Aorta (tissue), 5 donors: ENCODE measurements at regions not wholly inside any gene's neighbourhood (a gene's known extent, or its start where the extent isn't known, plus 50 kb on each side); places are given as distances from the start of the nearest gene placed in this dataset.
"Not testable (repeated sequence)": the region's sequence is repeated elsewhere in the genome, so short reads cannot be mapped to it uniquely, and the experiment has no call there.

Experiments used
- ATAC-seq: fragments of 200-7000 bp; cut with Tn5 transposase; one replicate; pipeline ENCODE4 v1.9.1; 2022; ENCODE audit warnings: moderate library complexity; ENCODE audit not compliant: low FRiP score
- DNase-seq, 2 donors: peaks; one replicate each; pipeline ENCODE4 v3.0.0-alpha.2; 2020
- H3K27ac ChIP-seq, 2 donors: one replicate each; pipeline ENCODE4 v1.5.1; 2013; ENCODE audit warnings: low read length in 2 of 2, mild to moderate bottlenecking in 2 of 2, moderate library complexity in 2 of 2, control low read depth in 1 of 2, inconsistent platforms in 1 of 2, low read depth in 1 of 2
- H3K27me3 ChIP-seq, 2 donors: one replicate each; pipeline ENCODE4 v1.6.1; 2013; ENCODE audit warnings: control low read depth in 1 of 2, low read length in 1 of 2, mild to moderate bottlenecking in 1 of 2, moderate library complexity in 1 of 2; ENCODE audit not compliant: insufficient read depth in 2 of 2, control insufficient read depth in 1 of 2
- H3K36me3 ChIP-seq, 2 donors: one replicate each; pipeline ENCODE4 v1.6.1; 2013; ENCODE audit warnings: control low read depth in 1 of 2, low read length in 1 of 2, mild to moderate bottlenecking in 1 of 2; ENCODE audit not compliant: insufficient read depth in 2 of 2, control insufficient read depth in 1 of 2
- H3K4me1 ChIP-seq, 2 donors: one replicate each; pipeline ENCODE4 v1.6.1; 2013; ENCODE audit warnings: low read length in 2 of 2, control low read depth in 1 of 2, mild to moderate bottlenecking in 1 of 2, moderate library complexity in 1 of 2; ENCODE audit not compliant: insufficient read depth in 2 of 2, control insufficient read depth in 1 of 2
- H3K4me3 ChIP-seq, 2 donors: one replicate each; pipeline ENCODE4 v1.5.1; 2013; ENCODE audit warnings: low read length in 2 of 2, control low read depth in 1 of 2, mild to moderate bottlenecking in 1 of 2
- H3K9me3 ChIP-seq: one replicate; pipeline ENCODE4 v1.6.1; 2013; ENCODE audit warnings: mild to moderate bottlenecking, low read length; ENCODE audit not compliant: control insufficient read depth
- WGBS, 2 donors: extraction: QIAGEN DNeasy Blood & Tissue Kit; methylation state at CpG; one replicate each; pipeline ENCODE4 v1.1.7; 2013; 5-methylcytosine and 5-hydroxymethylcytosine counted together
- intact Hi-C, 2 donors: fragments of 100-400 bp; cut with DNase I; formaldehyde crosslinking; loops; one replicate each; pipeline versions ENCODE4 v1.14.2 to v1.15.0; 2022
- donor health status: healthy with polysubstance abuse.
- donor health status: Bipolar disorder and iron deficiency.
- donor health status: DM: no; HTN: no; CAD: no.
- donor health status: DM: no; HTN: no; CAD: no.
- donor health status: DM: yes; HTN: yes; CAD: no.

DNA sequence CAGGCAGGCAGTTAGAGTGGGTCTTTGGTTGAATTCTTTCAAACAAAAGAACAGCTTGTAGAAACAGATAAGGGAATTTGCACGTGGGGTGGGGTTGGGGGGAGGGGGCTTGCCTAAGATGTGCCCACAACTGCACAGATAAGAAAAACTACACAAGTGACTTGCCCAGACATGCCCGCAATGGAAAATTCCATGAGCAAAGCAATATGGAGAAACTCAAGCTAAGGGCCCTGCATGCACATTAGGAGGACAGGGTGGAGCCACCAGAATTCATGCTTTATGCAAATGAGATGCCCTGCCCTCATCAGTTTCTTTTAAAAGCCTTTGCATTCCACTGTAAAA is 755.6 kb upstream of the MIR17HG start:
- ATAC-seq (no peak), DNase-seq (no peak)
- no peak overlapping the region for H3K4me3 ChIP-seq
- no peaks in the 10 kb centered on the region for H3K27me3 ChIP-seq
- no peaks in the 10 kb centered on the region for H3K36me3 ChIP-seq
- intact Hi-C loops = no loop called here
- no peak overlapping the region for H3K27ac ChIP-seq
- WGBS, 2 donors = 56 to 69% methylated on average over 2 of the region's 2 CpGs
- H3K9me3 ChIP-seq = no peaks in the 10 kb centered on the region
- H3K4me1 ChIP-seq = no peaks in the 10 kb centered on the region

DNA sequence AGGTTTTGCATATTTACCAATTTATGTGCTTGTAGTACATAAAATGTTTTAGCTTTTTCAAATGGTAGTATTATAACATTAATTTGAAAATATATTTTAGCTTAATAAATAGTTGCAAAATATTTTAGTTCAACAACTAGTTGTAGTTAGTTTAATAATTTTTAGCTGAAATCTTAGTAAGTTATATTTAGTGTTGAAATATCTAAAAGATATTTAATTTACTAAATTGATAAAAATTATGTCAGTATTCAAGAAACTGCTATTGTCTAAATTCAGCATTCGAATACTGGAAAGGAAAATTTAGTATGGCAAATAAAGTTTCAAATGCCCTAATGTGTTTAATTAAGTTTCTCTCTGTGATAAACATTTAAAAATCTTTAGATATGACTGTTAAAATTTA is 754.5 kb upstream of the MIR17HG start:
- H3K27me3 ChIP-seq = no peaks in the 10 kb centered on the region
- DNase-seq (no peak), ATAC-seq (no peak)
- intact Hi-C loops = no loop called here
- H3K4me3 ChIP-seq = no peak overlapping the region
- no peaks in the 10 kb centered on the region for H3K4me1 ChIP-seq
- no peaks in the 10 kb centered on the region for H3K36me3 ChIP-seq
- H3K9me3 ChIP-seq = no peaks in the 10 kb centered on the region
- WGBS, 2 donors = 83 to 89% methylated on average over 1 of the region's 1 CpG
- no peak overlapping the region for H3K27ac ChIP-seq

DNA sequence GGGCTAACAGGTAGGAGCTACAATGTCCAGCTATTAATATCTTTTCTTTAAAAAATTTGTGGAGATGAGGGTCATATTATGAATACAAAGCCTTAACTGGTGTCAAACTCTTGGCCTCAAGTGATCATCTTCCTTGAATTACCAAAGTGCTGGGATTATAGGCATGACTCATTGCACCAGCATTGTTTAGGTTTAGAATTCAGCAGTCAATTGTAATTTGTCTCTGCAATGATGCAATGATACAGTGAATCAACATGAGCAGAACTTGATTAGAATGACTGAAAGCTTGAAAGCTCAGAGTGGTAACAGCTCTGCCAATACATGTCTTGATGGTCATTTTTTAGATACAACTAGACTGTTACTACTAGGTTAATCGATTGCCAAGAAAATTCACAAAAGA is 752.8 kb upstream of the MIR17HG start:
- H3K27me3 ChIP-seq = no peaks in the 10 kb centered on the region
- 90 to 95% methylated on average over 1 of the region's 1 CpG for WGBS, 2 donors

DNA sequence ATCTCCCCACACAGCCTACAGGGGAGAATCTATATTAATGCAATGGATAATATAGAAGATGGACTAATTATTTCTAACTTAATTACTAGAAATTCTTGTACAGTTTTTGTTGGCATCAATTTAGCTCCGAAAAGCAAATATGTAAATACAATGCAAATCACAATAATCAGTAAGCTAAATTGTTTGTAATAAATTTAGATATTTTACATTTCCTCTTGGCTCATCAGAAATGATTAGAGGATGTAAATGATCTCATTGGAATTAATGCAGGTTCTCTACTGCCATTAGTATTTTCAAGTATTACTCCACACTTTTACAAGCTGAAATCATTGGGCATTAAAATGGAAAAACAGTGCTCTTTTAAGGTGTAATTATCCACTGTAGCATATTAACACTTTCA is 741.8 kb upstream of the MIR17HG start:
- Histone ChIP-seq H3K4me1 (peaks cover 0 to 1% of the 10 kb centered on the region in 2 donors), H3K9me3 (no peaks in the 10 kb centered on the region), H3K4me3 (no peak overlapping the region), H3K27me3 (no peaks in the 10 kb centered on the region), H3K36me3 (no peaks in the 10 kb centered on the region), H3K27ac (no peak overlapping the region)
- DNase-seq = no peak
- intact Hi-C loops = no loop called here
- WGBS, 2 donors = 85 to 100% methylated on average over 1 of the region's 1 CpG
- no peak for ATAC-seq

More for the DNA sequence above, 752.8 kb upstream of the MIR17HG start:
- no peaks in the 10 kb centered on the region for H3K9me3 ChIP-seq
- H3K4me1 ChIP-seq = no peaks in the 10 kb centered on the region
- no peak overlapping the region for H3K27ac ChIP-seq
- H3K36me3 ChIP-seq = no peaks in the 10 kb centered on the region
- no peak overlapping the region for H3K4me3 ChIP-seq
- intact Hi-C loops = no loop called here
- no peak for DNase-seq
- ATAC-seq = no peak

DNA sequence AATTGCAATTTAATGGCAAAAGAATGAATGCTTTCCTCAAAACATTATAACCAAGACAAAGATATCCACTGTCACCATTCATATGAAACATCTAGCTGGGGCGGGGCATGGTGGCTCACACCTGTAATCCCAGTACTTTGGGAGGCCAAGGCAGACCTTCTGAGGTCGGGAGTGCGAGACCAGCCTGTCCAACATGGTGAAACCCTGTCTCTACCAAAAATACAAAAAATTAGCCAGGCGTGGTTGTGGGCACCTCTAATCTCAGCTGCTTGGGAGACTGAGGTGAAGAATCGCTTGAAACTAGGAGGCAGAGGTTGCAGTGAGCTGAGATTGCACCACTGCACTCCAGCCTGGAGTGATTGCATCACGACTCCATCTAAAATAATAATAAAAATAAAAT is 740.6 kb upstream of the MIR17HG start:
- H3K9me3 ChIP-seq, H3K36me3 ChIP-seq, intact Hi-C loops, H3K4me3 ChIP-seq, H3K27me3 ChIP-seq, H3K27ac ChIP-seq, ATAC-seq, H3K4me1 ChIP-seq, DNase-seq: not testable (repeated sequence)
- WGBS, 2 donors = 87 to 91% methylated on average over 6 of the region's 6 CpGs

DNA sequence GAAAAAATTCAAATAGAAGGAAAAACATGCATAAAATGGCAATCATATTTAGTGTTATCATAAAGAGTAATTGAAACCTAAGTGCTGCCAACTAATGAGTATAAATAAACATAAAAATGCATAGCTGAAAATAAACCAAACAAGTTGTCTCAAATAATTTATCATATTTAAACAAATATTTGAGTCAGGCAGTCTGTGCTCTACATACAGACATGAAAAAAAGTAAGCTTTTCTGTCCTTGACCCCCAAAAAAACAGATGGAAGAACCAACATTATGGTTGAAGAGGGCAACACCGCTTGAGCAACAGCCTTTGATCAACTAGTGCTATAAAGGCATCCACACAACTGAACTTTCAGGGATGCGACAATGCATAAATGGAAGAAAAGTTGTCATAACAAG is 735.1 kb upstream of the MIR17HG start:
- intact Hi-C loops = no loop called here
- 90 to 92% methylated on average over 2 of the region's 2 CpGs for WGBS, 2 donors
- Histone ChIP-seq H3K36me3 (no peaks in the 10 kb centered on the region), H3K27me3 (peaks cover 0 to 4% of the 10 kb centered on the region in 2 donors), H3K4me1 (peaks cover 0 to 1% of the 10 kb centered on the region in 2 donors), H3K4me3 (no peak overlapping the region), H3K9me3 (no peaks in the 10 kb centered on the region), H3K27ac (no peak overlapping the region)
- ATAC-seq (no peak), DNase-seq (no peak)

- Histone ChIP-seq H3K9me3 (no peaks in the 10 kb centered on the region), H3K4me3 (no peak overlapping the region), H3K27ac (no peak overlapping the region), H3K36me3 (no peaks in the 10 kb centered on the region), H3K4me1 (peaks cover 0 to 1% of the 10 kb centered on the region in 2 donors), H3K27me3 (peaks cover 0 to 4% of the 10 kb centered on the region in 2 donors)
- intact Hi-C loops = no loop called here
- ATAC-seq (no peak), DNase-seq (no peak)
- WGBS, 2 donors = 90 to 93% methylated on average over 12 of the region's 12 CpGs
Observed at GRCh38 chr13:90613076-90613795, 734.3 kb upstream of the MIR17HG start.

DNA sequence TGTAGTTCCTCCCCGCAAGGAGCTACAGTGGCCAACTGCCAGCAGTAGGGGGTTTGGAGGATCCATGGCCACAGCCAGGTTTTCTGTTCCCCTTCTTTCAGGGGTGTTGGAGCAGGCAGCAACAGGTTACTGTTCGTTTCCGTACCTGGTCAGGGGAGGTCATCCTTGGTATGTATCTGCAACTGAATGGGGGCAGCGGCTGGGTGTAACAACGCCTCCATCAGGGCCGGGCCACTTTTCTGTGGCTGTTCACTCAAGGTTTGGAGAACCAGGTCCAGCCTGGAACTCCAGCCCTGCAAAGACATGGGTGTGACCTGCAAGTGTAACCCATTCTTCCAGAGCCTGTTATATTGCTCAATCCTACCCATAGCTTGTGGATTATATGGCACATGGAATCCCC is 732.3 kb upstream of the MIR17HG start:
- Histone ChIP-seq H3K4me3 (no peak overlapping the region), H3K9me3 (no peaks in the 10 kb centered on the region), H3K27ac (no peak overlapping the region), H3K4me1 (no peaks in the 10 kb centered on the region), H3K36me3 (no peaks in the 10 kb centered on the region), H3K27me3 (peaks cover 0 to 4% of the 10 kb centered on the region in 2 donors)
- WGBS, 2 donors = 93 to 94% methylated on average over 6 of the region's 6 CpGs
- intact Hi-C loops = no loop called here
- DNase-seq = peak in 1 of 2 donors; percentile 45
- ATAC-seq = no peak

GRCh38 chr13:90615767-90616166 is 731.7 kb upstream of the MIR17HG start:
- H3K4me1 ChIP-seq = no peaks in the 10 kb centered on the region
- no peak overlapping the region for H3K27ac ChIP-seq
- intact Hi-C loops = no loop called here
- H3K27me3 ChIP-seq = peaks cover 0 to 4% of the 10 kb centered on the region in 2 donors
- WGBS, 2 donors = 79 to 86% methylated on average over 5 of the region's 5 CpGs
- DNase-seq (no peak), ATAC-seq (no peak)
- H3K36me3 ChIP-seq = no peaks in the 10 kb centered on the region
- H3K4me3 ChIP-seq = no peak overlapping the region
- no peaks in the 10 kb centered on the region for H3K9me3 ChIP-seq
